Mammary epithelial cell (primary cell): ENCODE measurements at regions not wholly inside any gene's neighbourhood (a gene's known extent, or its start where the extent isn't known, plus 50 kb on each side); places are given as distances from the start of the nearest gene placed in this dataset.

Experiments used
- EZH2 ChIP-seq: IDR thresholded peaks from 2 replicates; pipeline ENCODE4 v1.6.1; 2012; ENCODE audit warnings: low read length, inconsistent platforms, borderline replicate concordance
- TF ChIP-seq, protein P1 (sequence below), 2 donors: IDR thresholded peaks in 1 of 2; conservative IDR thresholded peaks in 1 of 2; 2 replicates each; pipeline ENCODE4 v1.5.1; 2011 to 2012; ENCODE audit warnings: inconsistent platforms in 2 of 2, low read length in 2 of 2, mild to moderate bottlenecking in 2 of 2, control low read depth in 1 of 2, low read depth in 1 of 2; ENCODE audit not compliant: insufficient read depth in 1 of 2; ENCODE audit errors: extremely low read depth in 1 of 2

DNA sequence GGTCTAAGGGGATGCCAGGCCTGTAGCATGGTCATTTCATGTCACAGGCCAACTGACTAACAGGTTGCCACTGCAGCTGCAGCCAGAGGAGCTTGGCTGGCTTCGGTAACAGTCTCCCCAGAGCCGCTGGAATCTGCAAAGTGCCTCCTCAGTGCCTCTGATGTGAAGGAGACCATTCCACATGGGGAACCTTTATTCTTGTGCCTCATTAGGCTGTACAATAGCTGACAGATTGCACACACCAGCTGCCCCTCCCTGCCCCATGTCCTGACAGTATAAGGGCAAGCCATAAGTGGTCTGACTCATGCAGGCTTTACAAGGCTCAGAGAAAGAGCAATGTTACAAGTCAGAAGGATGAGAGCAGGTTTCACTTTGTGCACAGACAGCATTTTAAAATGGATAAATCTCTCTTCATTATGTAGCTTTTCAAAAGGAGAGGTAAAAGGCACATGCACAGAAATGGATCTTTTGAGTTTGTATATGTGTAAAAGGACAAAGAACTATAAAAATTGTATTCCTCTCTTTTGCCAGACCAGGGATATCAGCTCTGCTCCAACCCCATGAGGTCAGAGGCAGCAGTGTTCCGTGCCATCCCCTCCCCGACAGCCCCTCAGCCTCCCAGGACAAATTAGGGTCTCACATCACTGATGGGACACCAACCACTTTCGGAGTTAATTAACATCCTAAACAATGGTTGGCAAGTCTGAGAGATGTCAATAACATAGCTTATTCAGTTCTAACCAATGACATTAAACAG lies 467.8 kb downstream of the TMEM232 start:
- TF ChIP-seq, protein P1, sequence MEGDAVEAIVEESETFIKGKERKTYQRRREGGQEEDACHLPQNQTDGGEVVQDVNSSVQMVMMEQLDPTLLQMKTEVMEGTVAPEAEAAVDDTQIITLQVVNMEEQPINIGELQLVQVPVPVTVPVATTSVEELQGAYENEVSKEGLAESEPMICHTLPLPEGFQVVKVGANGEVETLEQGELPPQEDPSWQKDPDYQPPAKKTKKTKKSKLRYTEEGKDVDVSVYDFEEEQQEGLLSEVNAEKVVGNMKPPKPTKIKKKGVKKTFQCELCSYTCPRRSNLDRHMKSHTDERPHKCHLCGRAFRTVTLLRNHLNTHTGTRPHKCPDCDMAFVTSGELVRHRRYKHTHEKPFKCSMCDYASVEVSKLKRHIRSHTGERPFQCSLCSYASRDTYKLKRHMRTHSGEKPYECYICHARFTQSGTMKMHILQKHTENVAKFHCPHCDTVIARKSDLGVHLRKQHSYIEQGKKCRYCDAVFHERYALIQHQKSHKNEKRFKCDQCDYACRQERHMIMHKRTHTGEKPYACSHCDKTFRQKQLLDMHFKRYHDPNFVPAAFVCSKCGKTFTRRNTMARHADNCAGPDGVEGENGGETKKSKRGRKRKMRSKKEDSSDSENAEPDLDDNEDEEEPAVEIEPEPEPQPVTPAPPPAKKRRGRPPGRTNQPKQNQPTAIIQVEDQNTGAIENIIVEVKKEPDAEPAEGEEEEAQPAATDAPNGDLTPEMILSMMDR (conservative IDR thresholded peaks at IDR 0.05 in 1 of 2, IDR thresholded peaks at IDR 0.05 in 1 of 2; ENCODE audit: extremely low read depth in 1 of 2, insufficient read depth in 1 of 2, low read depth in 1 of 2, low read length in 2 of 2): no peak
- no peak for TF ChIP-seq EZH2
